ENCODE measurements at regions not wholly inside any gene's neighbourhood (a gene's known extent, or its start where the extent isn't known, plus 50 kb on each side); places are given as distances from the start of the nearest gene placed in this dataset.

- no peak for DNase-seq
Observed at GRCh38 chr9:13629067-13629466, 349.6 kb upstream of the MPDZ start.

GRCh38 chr9:13628526-13628925 is 349.0 kb upstream of the MPDZ start:
- DNase-seq, result no peak

DNA sequence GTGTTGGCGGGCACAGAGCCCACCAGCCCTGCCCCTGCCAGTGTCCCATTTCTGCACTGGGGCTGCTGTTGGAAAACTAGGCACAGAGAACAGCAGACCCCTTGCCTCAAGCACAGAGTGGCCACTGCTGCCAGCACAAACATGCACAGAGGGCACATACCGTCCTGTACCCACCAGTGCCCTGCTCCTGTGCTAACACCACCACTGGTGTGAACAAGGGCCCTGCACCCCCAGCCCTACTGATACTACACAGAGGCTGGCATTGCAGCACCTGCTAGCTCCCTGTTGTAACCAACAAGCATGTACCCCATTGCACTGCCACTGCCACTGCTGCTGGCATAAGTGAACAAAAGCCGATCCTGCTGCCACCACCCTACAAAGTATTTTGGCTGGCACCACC is 348.0 kb upstream of the MPDZ start:
- no peak for DNase-seq

- DNase-seq, result no peak
Observed at GRCh38 chr9:13627071-13627470, 347.6 kb upstream of the MPDZ start.

DNA sequence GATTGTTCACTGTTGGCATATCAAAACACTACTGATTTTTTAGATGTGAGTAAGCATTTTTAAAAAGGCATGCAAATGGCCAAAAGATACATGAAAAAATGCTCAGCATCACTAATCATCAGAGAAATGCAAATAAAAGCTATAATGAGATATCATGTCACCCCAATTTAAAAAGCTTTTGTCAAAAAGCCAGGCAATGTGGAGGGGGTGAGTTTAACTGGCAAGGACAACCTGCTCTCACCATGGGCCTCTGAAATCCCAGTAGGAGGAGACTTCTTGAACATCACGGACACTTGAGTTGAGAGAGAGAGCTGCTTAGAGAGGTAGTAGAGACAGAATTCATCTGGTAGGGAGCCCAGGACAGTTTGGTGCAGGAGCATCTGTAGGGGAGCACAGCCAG is 347.1 kb upstream of the MPDZ start:
- no peak for DNase-seq

GRCh38 chr9:13621872-13622564 is 342.5 kb upstream of the MPDZ start:
- no peak for DNase-seq

DNA sequence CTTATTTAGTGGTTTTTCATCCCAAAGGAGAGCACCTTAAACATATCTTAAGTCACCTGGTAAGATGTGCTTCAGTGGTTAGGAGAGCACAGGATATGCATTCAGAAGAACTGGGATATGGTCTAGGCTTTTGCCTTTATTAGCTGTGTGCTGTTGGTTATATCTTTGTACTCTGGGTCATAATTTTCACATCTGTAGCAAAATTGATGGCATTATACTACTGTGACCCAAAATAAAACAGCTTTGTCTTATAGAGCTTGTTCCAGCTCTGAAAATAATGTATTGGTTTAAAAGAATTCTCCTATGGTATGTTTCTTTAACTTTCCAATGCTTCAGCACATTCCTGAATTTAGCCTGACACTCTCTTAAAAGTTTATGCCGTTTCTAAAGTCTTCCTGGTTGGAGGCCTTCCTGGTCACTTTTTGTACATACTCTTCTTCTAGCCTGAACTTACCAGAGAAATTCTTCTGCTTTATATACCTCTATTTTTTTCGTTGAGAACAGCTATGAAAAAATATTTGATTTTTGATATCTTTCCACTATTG is 337.1 kb upstream of the MPDZ start:
- no peak for DNase-seq

GRCh38 chr9:13615660-13616490 is 336.4 kb upstream of the MPDZ start:
- DNase-seq, result no peak

GRCh38 chr9:13614060-13614459 is 334.6 kb upstream of the MPDZ start:
- no peak for DNase-seq

DNA sequence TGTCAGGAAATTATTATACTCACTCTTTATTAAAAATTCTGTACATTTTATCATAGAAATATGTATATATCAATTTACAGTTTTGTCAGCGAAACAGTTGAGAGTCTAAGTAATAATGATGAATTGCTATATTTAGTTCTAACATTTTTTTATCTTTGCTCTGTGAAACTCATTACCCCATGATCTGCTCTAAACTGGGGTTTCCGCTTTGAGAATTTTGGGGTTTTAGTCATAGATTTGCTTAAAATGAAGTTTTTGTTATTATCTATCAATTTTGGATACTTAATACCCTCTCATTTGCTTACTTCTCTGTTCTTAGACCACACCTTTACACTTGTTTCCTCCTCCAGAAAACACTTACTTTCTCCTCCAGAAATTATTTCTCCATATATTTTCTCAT is 333.8 kb upstream of the MPDZ start:
- no peak for DNase-seq

- no peak for DNase-seq
Observed at GRCh38 chr9:13608451-13608850, 329.0 kb upstream of the MPDZ start.

DNA sequence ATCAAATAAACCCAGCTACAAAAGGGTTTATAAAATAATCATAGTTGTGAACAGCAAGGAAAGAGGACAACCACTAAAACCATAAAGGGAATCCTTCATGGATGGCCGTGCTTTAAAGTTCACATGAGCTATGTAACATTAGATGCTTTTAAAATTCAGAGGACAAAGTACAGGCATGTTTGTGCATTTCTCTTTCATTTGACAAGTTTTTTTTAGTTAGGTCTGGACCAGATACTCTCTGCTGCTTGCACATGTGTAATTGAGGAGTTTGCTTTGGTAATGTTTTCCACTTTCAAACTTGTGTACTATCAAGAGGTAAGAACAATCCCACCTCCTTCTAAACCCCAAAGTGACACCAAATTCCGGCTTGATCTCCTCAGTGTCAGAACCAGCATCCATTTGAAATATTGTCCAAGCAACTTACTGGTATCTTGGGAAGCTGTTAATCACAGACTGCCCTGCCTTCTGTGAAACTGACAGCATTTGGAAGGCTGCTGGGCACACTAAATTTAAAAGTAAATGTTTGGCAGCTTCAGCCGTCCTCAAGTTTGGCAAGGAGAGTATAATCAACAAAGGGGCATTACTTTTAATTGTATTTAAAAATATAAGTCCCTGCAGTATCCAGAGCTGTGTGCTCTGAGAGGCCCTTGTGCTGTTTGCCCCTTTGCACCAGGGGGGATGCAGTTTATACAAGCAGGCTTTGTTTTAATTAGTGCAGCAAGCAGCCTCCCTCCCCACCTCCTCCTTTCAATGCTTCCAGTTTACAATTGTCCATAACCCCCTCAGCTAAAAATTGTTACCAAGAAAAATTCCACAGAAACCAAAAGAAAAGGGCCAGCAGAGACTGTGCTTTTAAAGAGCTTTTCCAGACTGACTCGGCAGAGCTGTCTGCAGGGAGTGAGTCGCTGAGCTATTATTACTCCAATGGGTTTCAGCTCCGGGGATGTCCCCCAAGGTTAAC is 328.3 kb upstream of the MPDZ start:
- DNase-seq, result peak; percentile 64

- DNase-seq, result no peak
Observed at GRCh38 chr9:13606586-13606985, 327.1 kb upstream of the MPDZ start.

- no peak for DNase-seq
Observed at GRCh38 chr9:13603921-13604320, 324.4 kb upstream of the MPDZ start.

GRCh38 chr9:13598738-13599137 is 319.2 kb upstream of the MPDZ start:
- no peak for DNase-seq

DNA sequence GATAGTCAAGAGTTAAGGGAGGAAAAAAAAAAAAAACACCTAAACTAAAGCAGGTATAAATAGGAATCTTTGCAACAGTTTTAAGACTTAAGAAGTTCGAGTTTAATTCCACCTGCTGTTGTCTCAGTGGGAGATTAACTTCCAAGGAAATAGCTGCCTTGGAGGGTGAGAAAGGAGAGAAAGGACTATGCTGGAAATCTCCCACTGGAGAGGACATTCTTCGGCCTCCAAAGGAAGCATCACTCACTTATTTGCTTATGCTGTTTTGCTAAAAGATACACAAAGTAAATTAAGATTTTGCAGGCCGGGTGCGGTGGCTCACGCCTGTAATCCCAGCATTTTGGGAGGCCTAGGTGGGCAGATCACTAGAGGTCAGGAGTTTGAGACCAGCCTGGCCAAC is 317.9 kb upstream of the MPDZ start:
- no peak for DNase-seq

DNA sequence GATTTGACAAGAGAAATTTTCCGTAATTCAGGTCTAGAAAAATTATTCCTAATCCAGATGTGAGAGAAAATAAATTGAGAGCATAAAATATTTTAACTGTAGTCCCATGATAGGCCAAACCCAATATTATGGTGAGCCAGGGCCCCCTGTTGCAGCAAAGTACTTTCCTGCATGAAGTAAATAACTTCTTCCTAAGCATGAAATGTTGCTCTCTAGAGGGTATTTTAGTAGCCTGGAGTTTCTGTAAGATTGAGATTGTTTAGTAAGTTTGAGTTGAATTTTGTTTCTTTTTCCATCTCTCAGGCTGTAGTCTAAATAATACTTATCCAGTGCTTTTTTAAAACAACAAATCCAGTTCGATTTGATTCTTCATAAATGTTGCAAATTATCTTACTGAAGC is 317.5 kb upstream of the MPDZ start:
- no peak for DNase-seq

DNA sequence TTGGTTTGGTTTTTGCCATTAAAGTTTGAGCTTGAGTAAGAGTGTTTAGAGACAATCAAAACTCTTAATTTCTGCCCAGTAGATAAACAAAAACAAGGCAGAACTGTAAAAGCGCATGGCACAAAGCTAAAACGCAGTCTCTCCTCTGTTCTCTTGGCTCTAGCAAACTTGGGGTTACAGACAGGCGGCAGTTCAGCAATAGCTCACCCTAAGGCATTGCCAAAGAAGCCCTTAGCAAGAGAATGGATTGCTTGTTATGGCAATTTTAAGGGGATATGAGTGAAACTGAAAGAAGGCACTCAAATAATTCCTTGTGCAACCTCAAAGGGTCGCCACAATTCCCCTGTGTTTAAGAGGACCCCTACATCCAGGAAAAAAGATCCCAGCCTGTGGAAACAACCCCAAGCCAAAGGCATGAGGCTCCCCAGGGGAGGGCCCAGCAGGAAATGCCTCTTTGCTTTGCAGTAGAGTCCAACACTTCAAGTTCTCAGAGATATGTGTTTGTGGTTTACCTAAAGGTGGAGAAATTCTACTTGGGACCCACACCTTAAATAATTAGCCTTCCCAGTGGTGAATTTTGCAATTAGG is 317.0 kb upstream of the MPDZ start:
- no peak for DNase-seq

- DNase-seq, result no peak
Observed at GRCh38 chr9:13590996-13591395, 311.5 kb upstream of the MPDZ start.

DNA sequence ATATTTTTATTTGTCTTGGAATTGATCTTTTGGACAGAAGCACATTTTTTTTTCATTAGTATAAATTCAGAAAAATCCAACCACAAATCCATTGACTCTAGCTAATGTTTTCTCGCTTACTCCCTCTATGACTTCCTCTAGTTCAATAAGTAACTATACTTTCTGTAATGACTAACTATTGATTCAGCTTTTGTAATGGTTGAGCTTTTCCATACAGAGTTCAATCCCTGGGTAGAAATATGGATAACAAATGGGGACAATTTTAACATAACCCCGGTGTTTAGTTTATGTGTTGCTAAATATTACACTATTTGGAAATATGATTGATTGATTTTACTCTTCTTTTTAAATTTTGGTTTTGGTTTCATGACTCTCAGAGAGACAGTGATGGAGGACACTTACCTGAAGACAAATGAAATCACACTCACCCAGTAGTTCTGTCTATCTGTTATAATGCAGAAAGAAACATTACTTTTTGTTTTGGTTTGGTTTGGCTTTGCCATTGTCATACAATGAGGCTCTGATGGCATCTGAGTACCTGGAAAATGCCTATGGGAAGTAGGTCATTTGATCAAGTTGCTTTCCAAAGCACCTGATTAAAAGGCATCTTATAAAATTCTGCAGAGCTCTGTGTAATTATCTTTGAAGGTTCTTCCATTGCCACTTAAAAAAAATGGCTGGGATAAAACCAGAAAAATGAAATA is 309.7 kb upstream of the MPDZ start:
- no peak for DNase-seq

- peak; percentile 24 for DNase-seq
Observed at GRCh38 chr9:13588151-13589033, 308.9 kb upstream of the MPDZ start.
